ENCODE measurements at regions not wholly inside any gene's neighbourhood (a gene's known extent, or its start where the extent isn't known, plus 50 kb on each side); places are given as distances from the start of the nearest gene placed in this dataset.

GRCh38 chr11:115579181-115579825, 75.1 kb upstream of the CADM1 start:
- Histone ChIP-seq H3K9me3 (replicated peaks; ENCODE audit: control insufficient read depth, low read depth, low read length) (no peaks in the 10 kb centered on the region), H3K36me3 (ENCODE audit: control insufficient read depth, insufficient read depth, low read length) (no peaks in the 10 kb centered on the region), H3K27me3 (ENCODE audit: control insufficient read depth, insufficient read depth, low read length) (peaks cover 2% of the 10 kb centered on the region), H3K27ac (ENCODE audit: low read length) (no peak overlapping the region), H3K4me3 (ENCODE audit: low read length) (no peak overlapping the region), H3K4me1 (ENCODE audit: control insufficient read depth, insufficient read depth, low read length) (peaks cover 10% of the 10 kb centered on the region)
- 77% methylated on average over 4 of the region's 5 CpGs for WGBS (ENCODE audit: insufficient coverage)
- no peak for DNase-seq

- Histone ChIP-seq H3K9me3 (replicated peaks; ENCODE audit: control insufficient read depth, low read depth, low read length) (no peaks in the 10 kb centered on the region), H3K4me1 (ENCODE audit: control insufficient read depth, insufficient read depth, low read length) (peaks cover 10% of the 10 kb centered on the region), H3K27me3 (ENCODE audit: control insufficient read depth, insufficient read depth, low read length) (peaks cover 2% of the 10 kb centered on the region), H3K4me3 (ENCODE audit: low read length) (no peak overlapping the region), H3K36me3 (ENCODE audit: control insufficient read depth, insufficient read depth, low read length) (no peaks in the 10 kb centered on the region), H3K27ac (ENCODE audit: low read length) (no peak overlapping the region)
- no peak for DNase-seq
Observed at GRCh38 chr11:115578275-115578674, 74.1 kb upstream of the CADM1 start.

GRCh38 chr11:115577701-115578100, 73.5 kb upstream of the CADM1 start:
- WGBS (ENCODE audit: insufficient coverage), result 67% methylated on average over 3 of the region's 3 CpGs
- no peak for DNase-seq
- Histone ChIP-seq H3K4me1 (ENCODE audit: control insufficient read depth, insufficient read depth, low read length) (peaks cover 10% of the 10 kb centered on the region), H3K36me3 (ENCODE audit: control insufficient read depth, insufficient read depth, low read length) (no peaks in the 10 kb centered on the region), H3K27me3 (ENCODE audit: control insufficient read depth, insufficient read depth, low read length) (peaks cover 2% of the 10 kb centered on the region), H3K9me3 (replicated peaks; ENCODE audit: control insufficient read depth, low read depth, low read length) (no peaks in the 10 kb centered on the region), H3K4me3 (ENCODE audit: low read length) (no peak overlapping the region), H3K27ac (ENCODE audit: low read length) (no peak overlapping the region)

GRCh38 chr11:115576606-115577380, 72.6 kb upstream of the CADM1 start:
- no CpG with 5 or more reads among the region's 6 CpGs for WGBS (ENCODE audit: insufficient coverage)
- Histone ChIP-seq H3K27me3 (ENCODE audit: control insufficient read depth, insufficient read depth, low read length) (peaks cover 2% of the 10 kb centered on the region), H3K4me1 (ENCODE audit: control insufficient read depth, insufficient read depth, low read length) (peaks cover 7% of the 10 kb centered on the region), H3K36me3 (ENCODE audit: control insufficient read depth, insufficient read depth, low read length) (no peaks in the 10 kb centered on the region), H3K9me3 (replicated peaks; ENCODE audit: control insufficient read depth, low read depth, low read length) (no peaks in the 10 kb centered on the region), H3K27ac (ENCODE audit: low read length) (no peak overlapping the region), H3K4me3 (ENCODE audit: low read length) (no peak overlapping the region)
- no peak for DNase-seq

GRCh38 chr11:115572551-115572950, 68.3 kb upstream of the CADM1 start:
- Histone ChIP-seq H3K36me3 (ENCODE audit: control insufficient read depth, insufficient read depth, low read length) (no peaks in the 10 kb centered on the region), H3K4me1 (ENCODE audit: control insufficient read depth, insufficient read depth, low read length) (no peaks in the 10 kb centered on the region), H3K9me3 (replicated peaks; ENCODE audit: control insufficient read depth, low read depth, low read length) (no peaks in the 10 kb centered on the region), H3K27me3 (ENCODE audit: control insufficient read depth, insufficient read depth, low read length) (peaks cover 2% of the 10 kb centered on the region), H3K4me3 (ENCODE audit: low read length) (no peak overlapping the region), H3K27ac (ENCODE audit: low read length) (no peak overlapping the region)
- WGBS (ENCODE audit: insufficient coverage), result 83% methylated on average over 3 of the region's 5 CpGs
- no peak for DNase-seq

GRCh38 chr11:115566180-115566764, 62.1 kb upstream of the CADM1 start:
- no peaks in the 10 kb centered on the region for H3K9me3 ChIP-seq (replicated peaks; ENCODE audit: control insufficient read depth, low read depth, low read length)
- WGBS (ENCODE audit: insufficient coverage), result 43% methylated on average over 9 of the region's 9 CpGs

GRCh38 chr11:115564851-115565250, 60.6 kb upstream of the CADM1 start:
- no peak overlapping the region for H3K4me3 ChIP-seq (ENCODE audit: low read length)
- DNase-seq, result no peak
- WGBS (ENCODE audit: insufficient coverage), result 71% methylated on average over 6 of the region's 8 CpGs
- H3K27me3 ChIP-seq (ENCODE audit: control insufficient read depth, insufficient read depth, low read length), result peaks cover 12% of the 10 kb centered on the region
- no peaks in the 10 kb centered on the region for H3K9me3 ChIP-seq (replicated peaks; ENCODE audit: control insufficient read depth, low read depth, low read length)
- no peaks in the 10 kb centered on the region for H3K4me1 ChIP-seq (ENCODE audit: control insufficient read depth, insufficient read depth, low read length)
- H3K27ac ChIP-seq (ENCODE audit: low read length), result no peak overlapping the region
- H3K36me3 ChIP-seq (ENCODE audit: control insufficient read depth, insufficient read depth, low read length), result no peaks in the 10 kb centered on the region

More at GRCh38 chr11:115566180-115566764, 62.1 kb upstream of the CADM1 start:
- Histone ChIP-seq H3K27ac (ENCODE audit: low read length) (no peak overlapping the region), H3K36me3 (ENCODE audit: control insufficient read depth, insufficient read depth, low read length) (no peaks in the 10 kb centered on the region), H3K4me1 (ENCODE audit: control insufficient read depth, insufficient read depth, low read length) (no peaks in the 10 kb centered on the region), H3K4me3 (ENCODE audit: low read length) (no peak overlapping the region), H3K27me3 (ENCODE audit: control insufficient read depth, insufficient read depth, low read length) (peaks cover 12% of the 10 kb centered on the region)
- no peak for DNase-seq

GRCh38 chr11:115561116-115561515, 56.9 kb upstream of the CADM1 start:
- Histone ChIP-seq H3K27me3 (ENCODE audit: control insufficient read depth, insufficient read depth, low read length) (peaks cover 3% of the 10 kb centered on the region), H3K4me3 (ENCODE audit: low read length) (no peak overlapping the region), H3K9me3 (replicated peaks; ENCODE audit: control insufficient read depth, low read depth, low read length) (no peaks in the 10 kb centered on the region), H3K27ac (ENCODE audit: low read length) (no peak overlapping the region), H3K4me1 (ENCODE audit: control insufficient read depth, insufficient read depth, low read length) (no peaks in the 10 kb centered on the region), H3K36me3 (ENCODE audit: control insufficient read depth, insufficient read depth, low read length) (no peaks in the 10 kb centered on the region)
- DNase-seq, result peak; percentile 9
- WGBS (ENCODE audit: insufficient coverage), result 94% methylated on average over 2 of the region's 2 CpGs

GRCh38 chr11:115558635-115559034, 54.4 kb upstream of the CADM1 start:
- Histone ChIP-seq H3K27ac (ENCODE audit: low read length) (no peak overlapping the region), H3K4me3 (ENCODE audit: low read length) (no peak overlapping the region), H3K36me3 (ENCODE audit: control insufficient read depth, insufficient read depth, low read length) (no peaks in the 10 kb centered on the region), H3K9me3 (replicated peaks; ENCODE audit: control insufficient read depth, low read depth, low read length) (no peaks in the 10 kb centered on the region), H3K27me3 (ENCODE audit: control insufficient read depth, insufficient read depth, low read length) (no peaks in the 10 kb centered on the region), H3K4me1 (ENCODE audit: control insufficient read depth, insufficient read depth, low read length) (no peaks in the 10 kb centered on the region)
- WGBS (ENCODE audit: insufficient coverage), result no CpG with 5 or more reads among the region's 1 CpG
- DNase-seq, result no peak

- H3K4me1 ChIP-seq (ENCODE audit: control insufficient read depth, insufficient read depth, low read length), result no peaks in the 10 kb centered on the region
- no peaks in the 10 kb centered on the region for H3K9me3 ChIP-seq (replicated peaks; ENCODE audit: control insufficient read depth, low read depth, low read length)
- no peak for DNase-seq
- no peaks in the 10 kb centered on the region for H3K27me3 ChIP-seq (ENCODE audit: control insufficient read depth, insufficient read depth, low read length)
- no peaks in the 10 kb centered on the region for H3K36me3 ChIP-seq (ENCODE audit: control insufficient read depth, insufficient read depth, low read length)
- WGBS (ENCODE audit: insufficient coverage), result 54% methylated on average over 3 of the region's 7 CpGs
- H3K27ac ChIP-seq (ENCODE audit: low read length), result no peak overlapping the region
- no peak overlapping the region for H3K4me3 ChIP-seq (ENCODE audit: low read length)
Observed at GRCh38 chr11:115557681-115558080, 53.5 kb upstream of the CADM1 start.

Measured in muscle of leg (tissue), 3 donors.